Tibial nerve (tissue), 4 donors: ENCODE measurements at regions not wholly inside any gene's neighbourhood (a gene's known extent, or its start where the extent isn't known, plus 50 kb on each side); places are given as distances from the start of the nearest gene placed in this dataset.
A peak's percentile ranks its signal among the peaks of the same experiment; 100 is the strongest.

Experiments used
- DNase-seq, 2 donors: peaks; one replicate each; pipeline ENCODE4 v3.0.0-alpha.2; 2019; ENCODE audit warnings: low spot score in 2 of 2
- H3K27ac ChIP-seq, 4 donors: fragments of 200-600 bp; sonication (generic) in 3 of 4; one replicate each; pipeline ENCODE4 v1.5.1; 2017 to 2019; ENCODE audit warnings: mild to moderate bottlenecking in 1 of 4
- H3K27me3 ChIP-seq, 2 donors: fragments of 200-600 bp; sonication (generic) in 1 of 2; one replicate each; pipeline versions ENCODE4 v1.5.1 to v1.6.0; 2017 to 2019
- H3K36me3 ChIP-seq, 3 donors: fragments of 200-600 bp; sonication (generic); one replicate each; pipeline ENCODE4 v1.5.1; 2018 to 2019
- H3K4me1 ChIP-seq, 4 donors: fragments of 200-600 bp; sonication (generic) in 3 of 4; one replicate each; pipeline ENCODE4 v1.5.1; 2017 to 2019
- H3K4me3 ChIP-seq, 4 donors: fragments of 200-600 bp; sonication (generic) in 3 of 4; one replicate each; pipeline ENCODE4 v1.5.1; 2017 to 2019; ENCODE audit warnings: mild to moderate bottlenecking in 1 of 4, moderate library complexity in 1 of 4
- H3K9me3 ChIP-seq, 4 donors: fragments of 200-600 bp; sonication (generic) in 3 of 4; one replicate each; pipeline ENCODE4 v1.5.1; 2017 to 2019
- CTCF ChIP-seq, 5 experiments: fragments of 200-600 bp in 3 of 5; fragments of 450-650 bp in 2 of 5; sonication (generic) in 3 of 5; IDR thresholded peaks; one replicate each; pipeline ENCODE4 v1.5.1; 2016 to 2019; ENCODE audit warnings: antibody characterized with exemption in 5 of 5, mild to moderate bottlenecking in 3 of 5, moderate library complexity in 2 of 5
- EP300 ChIP-seq, 2 donors: sonication (generic); formaldehyde crosslinking; IDR thresholded peaks; one replicate each; pipeline ENCODE4 v1.6.1; 2017; ENCODE audit warnings: antibody characterized with exemption in 2 of 2, mild to moderate bottlenecking in 1 of 2
- POLR2A ChIP-seq, 2 donors: fragments of 450-650 bp; IDR thresholded peaks; one replicate each; pipeline ENCODE4 v1.6.1; 2017; ENCODE audit warnings: antibody characterized with exemption in 2 of 2, mild to moderate bottlenecking in 2 of 2, moderate library complexity in 2 of 2
- WGBS, 2 donors: methylation state at CpG; one replicate each; pipeline ENCODE4 v1.1.5; 2018; 5-methylcytosine and 5-hydroxymethylcytosine counted together

- Histone ChIP-seq H3K36me3 (no peaks in the 10 kb centered on the region), H3K27ac (no peak overlapping the region), H3K9me3 (no peaks in the 10 kb centered on the region), H3K4me1 (peaks cover 0 to 13% (median 0%) of the 10 kb centered on the region in 4 donors), H3K27me3 (no peaks in the 10 kb centered on the region), H3K4me3 (no peak overlapping the region)
- 89% methylated on average over 4 of the region's 4 CpGs for WGBS, 2 donors
- no peak for DNase-seq
- TF ChIP-seq EP300 (IDR thresholded peaks at IDR 0.05) (no peak), CTCF (IDR thresholded peaks at IDR 0.05) (no peak), POLR2A (IDR thresholded peaks at IDR 0.05) (no peak)
Measured at GRCh38 chr17:72302735-72303134, 181.9 kb downstream of the SOX9 start.

GRCh38 chr17:72303787-72304733 is 183.2 kb downstream of the SOX9 start:
- no peaks in the 10 kb centered on the region for H3K36me3 ChIP-seq
- no peak for DNase-seq
- peaks cover 0 to 11% (median 0%) of the 10 kb centered on the region in 4 donors for H3K4me1 ChIP-seq
- TF ChIP-seq CTCF (IDR thresholded peaks at IDR 0.05) (no peak), EP300 (IDR thresholded peaks at IDR 0.05) (no peak), POLR2A (IDR thresholded peaks at IDR 0.05) (no peak)
- 86 to 94% methylated on average over 8 of the region's 8 CpGs for WGBS, 2 donors
- H3K27ac ChIP-seq, result no peak overlapping the region
- H3K4me3 ChIP-seq, result no peak overlapping the region
- H3K9me3 ChIP-seq, result no peaks in the 10 kb centered on the region
- H3K27me3 ChIP-seq, result no peaks in the 10 kb centered on the region

- Histone ChIP-seq H3K27me3 (no peaks in the 10 kb centered on the region), H3K4me3 (no peak overlapping the region), H3K9me3 (no peaks in the 10 kb centered on the region), H3K4me1 (peaks cover 0 to 11% (median 0%) of the 10 kb centered on the region in 4 donors), H3K36me3 (no peaks in the 10 kb centered on the region), H3K27ac (no peak overlapping the region)
- 88 to 89% methylated on average over 10 of the region's 10 CpGs for WGBS, 2 donors
- TF ChIP-seq CTCF (IDR thresholded peaks at IDR 0.05) (no peak), EP300 (IDR thresholded peaks at IDR 0.05) (no peak), POLR2A (IDR thresholded peaks at IDR 0.05) (no peak)
- DNase-seq, result no peak
Measured at GRCh38 chr17:72304859-72305258, 184.0 kb downstream of the SOX9 start.

- Histone ChIP-seq H3K4me1 (peaks cover 0 to 11% (median 0%) of the 10 kb centered on the region in 4 donors), H3K4me3 (no peak overlapping the region), H3K27me3 (no peaks in the 10 kb centered on the region), H3K27ac (no peak overlapping the region), H3K9me3 (no peaks in the 10 kb centered on the region), H3K36me3 (no peaks in the 10 kb centered on the region)
- WGBS, 2 donors, result 44 to 59% methylated on average over 6 of the region's 6 CpGs
- TF ChIP-seq EP300 (IDR thresholded peaks at IDR 0.05), result no peak
- TF ChIP-seq POLR2A (IDR thresholded peaks at IDR 0.05), result no peak
- no peak for TF ChIP-seq CTCF (IDR thresholded peaks at IDR 0.05)
- DNase-seq, result no peak
Measured at GRCh38 chr17:72305472-72305871, 184.7 kb downstream of the SOX9 start.

- Histone ChIP-seq H3K4me1 (peaks cover 0 to 11% (median 0%) of the 10 kb centered on the region in 4 donors), H3K9me3 (no peaks in the 10 kb centered on the region), H3K4me3 (no peak overlapping the region), H3K27me3 (no peaks in the 10 kb centered on the region), H3K27ac (no peak overlapping the region), H3K36me3 (no peaks in the 10 kb centered on the region)
- peak in 1 of 2 donors; percentile 40 for TF ChIP-seq EP300 (IDR thresholded peaks at IDR 0.05)
- TF ChIP-seq POLR2A (IDR thresholded peaks at IDR 0.05), result no peak
- DNase-seq, result peak; percentile 36 to 66
- WGBS, 2 donors, result 44 to 49% methylated on average over 6 of the region's 6 CpGs
Measured at GRCh38 chr17:72306037-72306436, 185.2 kb downstream of the SOX9 start.
